ENCODE measurements at regions not wholly inside any gene's neighbourhood (a gene's known extent, or its start where the extent isn't known, plus 50 kb on each side); places are given as distances from the start of the nearest gene placed in this dataset.

DNA sequence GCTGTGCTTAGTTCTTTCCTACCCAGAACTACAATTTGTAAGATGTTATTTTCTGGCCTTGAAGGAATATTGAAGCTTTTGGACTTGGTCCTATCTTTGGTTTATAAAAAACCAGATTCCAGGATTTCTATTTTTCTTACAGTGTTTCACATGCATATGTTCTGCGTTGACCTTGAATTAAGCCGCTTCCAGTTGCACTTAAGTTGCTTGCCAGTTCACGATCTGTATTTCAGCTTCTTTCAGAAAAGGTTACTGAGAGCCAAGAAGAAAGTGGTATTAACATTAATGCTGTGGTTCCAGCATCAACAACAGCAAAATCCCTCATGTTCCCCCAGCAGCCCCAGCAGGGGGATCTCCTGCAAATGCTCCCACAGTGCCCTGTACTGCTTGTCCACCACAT lies 156.4 kb upstream of the ADAMTS16 start:
- no peaks in the 10 kb centered on the region for H3K4me1 ChIP-seq (ENCODE audit: insufficient read depth, low read length)
- H3K9me3 ChIP-seq (ENCODE audit: low read length) = no peaks in the 10 kb centered on the region
- H3K36me3 ChIP-seq (ENCODE audit: insufficient read depth, low read length) = no peaks in the 10 kb centered on the region
- H3K9ac ChIP-seq (ENCODE audit: low read length) = no peak overlapping the region
- no peak overlapping the region for H3K4me3 ChIP-seq (ENCODE audit: low read depth in 1 of 2, low read length in 2 of 2)
- H3K27me3 ChIP-seq (ENCODE audit: control insufficient read depth in 1 of 2, insufficient read depth in 2 of 2, low read length in 2 of 2) = no peaks in the 10 kb centered on the region
- no peak overlapping the region for H3K27ac ChIP-seq (ENCODE audit: low read depth, low read length)

DNA sequence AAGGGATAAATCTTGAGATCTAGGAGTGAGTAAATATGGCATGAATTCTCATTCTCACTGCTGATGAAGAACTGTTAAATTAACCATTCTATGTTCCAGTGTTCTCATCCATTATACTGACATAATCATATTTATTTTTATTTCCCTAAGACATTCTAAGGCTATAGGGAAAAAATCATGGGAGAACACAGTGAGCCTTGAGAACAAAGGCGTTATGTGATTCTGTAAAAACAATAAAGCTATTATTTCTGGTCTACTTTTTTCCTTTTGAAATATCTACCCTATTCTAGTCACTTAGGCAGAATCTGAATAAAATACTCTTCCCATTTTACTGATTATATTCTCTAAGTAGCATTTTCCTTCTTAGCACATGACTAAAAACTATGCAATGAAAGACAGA lies 155.7 kb upstream of the ADAMTS16 start:
- no peaks in the 10 kb centered on the region for H3K4me1 ChIP-seq (ENCODE audit: insufficient read depth, low read length)
- H3K27ac ChIP-seq (ENCODE audit: low read depth, low read length) = no peak overlapping the region
- no peaks in the 10 kb centered on the region for H3K36me3 ChIP-seq (ENCODE audit: insufficient read depth, low read length)
- no peaks in the 10 kb centered on the region for H3K27me3 ChIP-seq (ENCODE audit: control insufficient read depth in 1 of 2, insufficient read depth in 2 of 2, low read length in 2 of 2)
- no peak overlapping the region for H3K4me3 ChIP-seq (ENCODE audit: low read depth in 1 of 2, low read length in 2 of 2)
- no peaks in the 10 kb centered on the region for H3K9me3 ChIP-seq (ENCODE audit: low read length)
- H3K9ac ChIP-seq (ENCODE audit: low read length) = no peak overlapping the region

DNA sequence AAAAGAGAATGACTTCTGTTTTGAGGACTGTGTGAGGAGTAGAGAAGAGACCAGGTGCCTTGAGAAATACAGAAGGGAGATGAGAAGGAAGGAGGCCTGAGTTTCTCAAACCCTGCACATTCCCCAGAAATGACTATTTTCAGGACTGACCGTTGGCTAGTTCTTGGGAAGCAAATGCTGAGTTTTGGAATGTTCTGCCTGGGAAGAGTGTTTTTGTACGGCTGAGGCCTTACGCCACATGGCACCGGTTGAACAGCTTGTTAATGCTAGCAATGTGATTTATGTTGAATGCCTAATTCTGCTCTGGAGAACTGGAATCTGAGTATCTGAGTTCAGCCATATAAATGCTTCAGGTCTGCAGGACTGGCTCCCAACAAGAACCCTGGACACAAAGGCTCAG lies 152.7 kb upstream of the ADAMTS16 start:
- no peaks in the 10 kb centered on the region for H3K36me3 ChIP-seq (ENCODE audit: insufficient read depth, low read length)
- H3K9me3 ChIP-seq (ENCODE audit: low read length) = no peaks in the 10 kb centered on the region
- no peak overlapping the region for H3K4me3 ChIP-seq (ENCODE audit: low read depth in 1 of 2, low read length in 2 of 2)
- no peaks in the 10 kb centered on the region for H3K4me1 ChIP-seq (ENCODE audit: insufficient read depth, low read length)
- no peak overlapping the region for H3K9ac ChIP-seq (ENCODE audit: low read length)
- no peaks in the 10 kb centered on the region for H3K27me3 ChIP-seq (ENCODE audit: control insufficient read depth in 1 of 2, insufficient read depth in 2 of 2, low read length in 2 of 2)
- H3K27ac ChIP-seq (ENCODE audit: low read depth, low read length) = no peak overlapping the region

DNA sequence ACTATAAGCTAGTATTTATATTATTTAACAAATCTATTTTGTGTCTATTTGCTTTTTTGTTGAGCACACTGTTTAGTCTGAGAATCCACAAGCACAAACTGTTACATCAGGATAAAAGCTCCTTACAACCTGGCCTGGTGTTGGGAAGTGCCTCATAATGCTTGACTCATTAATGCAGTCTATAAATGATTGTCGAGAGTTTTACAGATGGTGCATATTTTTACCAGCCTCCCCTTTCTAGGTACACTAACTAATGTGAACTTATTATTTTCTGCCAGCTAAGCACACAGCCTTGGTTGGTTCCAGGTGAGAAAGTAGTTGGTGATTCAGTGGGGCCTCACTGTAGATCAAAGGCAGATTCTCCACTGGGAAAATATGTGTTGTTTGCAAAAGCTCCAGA lies 151.0 kb upstream of the ADAMTS16 start:
- Histone ChIP-seq H3K9ac (ENCODE audit: low read length) (no peak overlapping the region), H3K9me3 (ENCODE audit: low read length) (no peaks in the 10 kb centered on the region), H3K27ac (ENCODE audit: low read depth, low read length) (no peak overlapping the region), H3K27me3 (ENCODE audit: control insufficient read depth in 1 of 2, insufficient read depth in 2 of 2, low read length in 2 of 2) (no peaks in the 10 kb centered on the region), H3K4me1 (ENCODE audit: insufficient read depth, low read length) (no peaks in the 10 kb centered on the region), H3K36me3 (ENCODE audit: insufficient read depth, low read length) (no peaks in the 10 kb centered on the region), H3K4me3 (ENCODE audit: low read depth in 1 of 2, low read length in 2 of 2) (no peak overlapping the region)

DNA sequence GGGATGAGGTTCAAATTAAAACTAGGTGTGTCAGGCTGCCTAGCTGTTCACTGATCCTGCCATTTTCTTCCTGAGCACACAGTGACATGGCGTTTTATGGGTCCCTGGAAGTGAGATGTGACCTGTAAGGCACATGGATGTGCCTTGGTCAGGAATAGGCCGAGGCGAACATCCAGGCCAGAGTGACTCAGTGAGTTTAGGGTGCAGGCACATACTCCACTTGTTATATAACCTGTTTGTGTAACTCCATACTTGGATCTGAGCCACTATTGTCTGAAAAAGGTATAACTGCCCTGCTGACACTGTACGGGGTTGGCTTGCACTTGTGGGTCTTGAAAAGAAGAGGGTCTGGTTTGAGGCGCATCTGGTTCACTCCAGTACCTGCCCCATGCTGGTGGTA lies 150.1 kb upstream of the ADAMTS16 start:
- no peaks in the 10 kb centered on the region for H3K36me3 ChIP-seq (ENCODE audit: insufficient read depth, low read length)
- no peaks in the 10 kb centered on the region for H3K9me3 ChIP-seq (ENCODE audit: low read length)
- H3K4me3 ChIP-seq (ENCODE audit: low read depth in 1 of 2, low read length in 2 of 2) = no peak overlapping the region
- H3K27ac ChIP-seq (ENCODE audit: low read depth, low read length) = no peak overlapping the region
- H3K27me3 ChIP-seq (ENCODE audit: control insufficient read depth in 1 of 2, insufficient read depth in 2 of 2, low read length in 2 of 2) = no peaks in the 10 kb centered on the region
- H3K4me1 ChIP-seq (ENCODE audit: insufficient read depth, low read length) = no peaks in the 10 kb centered on the region
- no peak overlapping the region for H3K9ac ChIP-seq (ENCODE audit: low read length)

DNA sequence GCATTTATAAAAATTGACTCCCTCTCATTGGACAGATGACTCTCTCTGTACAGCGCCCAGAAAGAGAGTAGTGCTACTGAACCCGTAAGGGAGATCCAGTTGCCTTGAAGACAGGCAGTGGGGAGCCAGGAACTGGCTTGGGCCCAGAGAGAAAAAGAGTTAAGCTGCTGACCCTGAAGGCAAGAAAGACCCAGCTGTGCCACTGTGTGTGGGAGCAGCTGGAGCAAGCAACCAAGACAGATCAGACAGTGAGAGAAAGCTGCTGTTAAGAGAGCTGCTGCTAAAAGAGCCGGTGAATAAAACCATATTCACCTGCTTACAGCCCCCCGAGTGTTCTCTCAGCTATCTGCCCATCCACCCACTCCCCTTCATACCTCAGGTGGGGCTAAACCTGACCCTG lies 149.7 kb upstream of the ADAMTS16 start:
- no peaks in the 10 kb centered on the region for H3K4me1 ChIP-seq (ENCODE audit: insufficient read depth, low read length)
- H3K9ac ChIP-seq (ENCODE audit: low read length) = no peak overlapping the region
- no peak overlapping the region for H3K27ac ChIP-seq (ENCODE audit: low read depth, low read length)
- H3K27me3 ChIP-seq (ENCODE audit: control insufficient read depth in 1 of 2, insufficient read depth in 2 of 2, low read length in 2 of 2) = no peaks in the 10 kb centered on the region
- H3K36me3 ChIP-seq (ENCODE audit: insufficient read depth, low read length) = no peaks in the 10 kb centered on the region
- H3K4me3 ChIP-seq (ENCODE audit: low read depth in 1 of 2, low read length in 2 of 2) = no peak overlapping the region
- no peaks in the 10 kb centered on the region for H3K9me3 ChIP-seq (ENCODE audit: low read length)

DNA sequence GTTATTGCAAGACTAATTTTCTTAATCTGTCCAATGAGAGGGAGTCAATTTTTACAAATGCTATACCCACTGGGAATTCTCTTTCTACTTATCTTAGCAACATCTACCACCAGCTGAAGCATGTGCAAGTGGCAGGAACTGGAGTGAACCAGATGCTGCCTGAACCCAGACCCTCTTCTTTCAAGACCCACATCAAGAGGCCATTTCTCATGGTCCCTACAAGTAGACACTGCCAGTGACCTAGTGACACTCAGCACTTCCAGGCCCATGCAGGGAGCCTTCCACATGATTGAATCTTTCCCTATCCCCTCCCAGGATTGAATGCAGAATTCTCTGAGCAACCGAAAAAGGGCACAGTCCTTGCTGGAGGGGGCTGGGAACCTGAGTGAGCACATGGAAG lies 148.2 kb upstream of the ADAMTS16 start:
- Histone ChIP-seq H3K36me3 (ENCODE audit: insufficient read depth, low read length) (no peaks in the 10 kb centered on the region), H3K27me3 (ENCODE audit: control insufficient read depth in 1 of 2, insufficient read depth in 2 of 2, low read length in 2 of 2) (no peaks in the 10 kb centered on the region), H3K9ac (ENCODE audit: low read length) (no peak overlapping the region)

DNA sequence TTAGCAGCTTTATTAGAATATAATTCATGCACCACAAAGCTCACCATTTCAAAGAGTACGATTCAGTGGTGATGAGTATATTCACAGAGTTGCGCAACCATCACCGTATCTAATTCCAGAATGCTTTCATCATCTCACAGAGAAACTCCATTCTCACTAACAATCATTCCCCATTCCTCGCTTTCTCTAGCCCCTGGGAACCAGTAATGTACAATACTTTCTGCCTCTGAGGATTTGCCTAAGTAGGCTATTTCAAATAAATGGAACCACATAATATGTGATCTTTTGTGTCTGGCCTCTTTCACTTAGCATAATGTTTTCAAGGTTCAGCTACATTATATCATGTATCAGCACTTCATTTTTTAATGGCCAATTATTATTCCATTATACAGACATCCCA lies 145.1 kb upstream of the ADAMTS16 start:
- Histone ChIP-seq H3K4me1 (ENCODE audit: insufficient read depth, low read length) (no peaks in the 10 kb centered on the region), H3K27ac (ENCODE audit: low read depth, low read length) (no peak overlapping the region), H3K36me3 (ENCODE audit: insufficient read depth, low read length) (no peaks in the 10 kb centered on the region), H3K4me3 (ENCODE audit: low read depth in 1 of 2, low read length in 2 of 2) (no peak overlapping the region), H3K9ac (ENCODE audit: low read length) (no peak overlapping the region), H3K9me3 (ENCODE audit: low read length) (no peaks in the 10 kb centered on the region), H3K27me3 (ENCODE audit: control insufficient read depth in 1 of 2, insufficient read depth in 2 of 2, low read length in 2 of 2) (no peaks in the 10 kb centered on the region)

More for the DNA sequence above, 148.2 kb upstream of the ADAMTS16 start:
- Histone ChIP-seq H3K27ac (ENCODE audit: low read depth, low read length) (no peak overlapping the region), H3K9me3 (ENCODE audit: low read length) (no peaks in the 10 kb centered on the region), H3K4me3 (ENCODE audit: low read depth in 1 of 2, low read length in 2 of 2) (no peak overlapping the region), H3K4me1 (ENCODE audit: insufficient read depth, low read length) (no peaks in the 10 kb centered on the region)

DNA sequence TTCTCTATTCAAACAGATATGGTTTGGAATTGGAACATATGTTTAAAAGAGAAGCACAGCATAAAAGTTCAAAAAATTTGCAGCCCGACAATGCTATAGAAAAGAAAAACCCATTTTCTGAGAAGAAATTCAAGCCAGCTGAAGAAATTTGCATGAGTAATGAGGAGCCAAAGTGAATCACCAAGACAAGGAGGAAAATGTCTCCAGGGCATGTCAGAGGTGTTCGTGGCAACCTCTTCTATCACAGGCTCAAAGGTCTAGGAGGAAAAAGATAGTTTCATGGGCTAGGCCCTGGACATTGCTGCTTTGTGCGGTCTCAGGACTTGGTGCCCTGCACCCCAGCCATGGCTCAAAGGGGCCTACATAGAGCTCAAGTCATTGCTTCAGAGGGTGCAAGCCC lies 134.8 kb upstream of the ADAMTS16 start:
- Histone ChIP-seq H3K9me3 (ENCODE audit: low read length) (no peaks in the 10 kb centered on the region), H3K36me3 (ENCODE audit: insufficient read depth, low read length) (no peaks in the 10 kb centered on the region), H3K27ac (ENCODE audit: low read depth, low read length) (no peak overlapping the region), H3K9ac (ENCODE audit: low read length) (no peak overlapping the region), H3K27me3 (ENCODE audit: control insufficient read depth in 1 of 2, insufficient read depth in 2 of 2, low read length in 2 of 2) (no peaks in the 10 kb centered on the region), H3K4me3 (ENCODE audit: low read depth in 1 of 2, low read length in 2 of 2) (no peak overlapping the region), H3K4me1 (ENCODE audit: insufficient read depth, low read length) (no peaks in the 10 kb centered on the region)

DNA sequence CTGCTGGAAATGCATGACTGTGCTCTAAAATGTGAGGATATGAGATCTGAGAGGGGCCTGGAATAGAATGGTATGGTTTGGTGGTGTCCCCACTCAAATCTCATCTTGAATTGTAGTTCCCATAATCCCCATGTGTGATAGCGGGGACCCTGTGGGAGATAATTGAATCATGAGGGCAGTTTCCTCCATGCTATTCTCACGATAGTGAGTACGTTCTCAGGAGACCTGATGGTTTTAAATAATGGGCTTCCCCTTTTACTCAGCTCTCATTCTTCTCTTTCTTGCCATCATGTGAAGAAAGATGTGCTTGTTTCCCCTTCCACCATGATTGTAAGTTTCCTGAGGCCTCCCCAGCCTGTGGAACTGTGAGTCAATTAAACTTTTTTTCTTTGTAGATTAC lies 133.6 kb upstream of the ADAMTS16 start:
- H3K27me3 ChIP-seq (ENCODE audit: control insufficient read depth in 1 of 2, insufficient read depth in 2 of 2, low read length in 2 of 2) = no peaks in the 10 kb centered on the region
- H3K9ac ChIP-seq (ENCODE audit: low read length) = no peak overlapping the region
- H3K4me1 ChIP-seq (ENCODE audit: insufficient read depth, low read length) = no peaks in the 10 kb centered on the region
- no peaks in the 10 kb centered on the region for H3K9me3 ChIP-seq (ENCODE audit: low read length)
- no peak overlapping the region for H3K4me3 ChIP-seq (ENCODE audit: low read depth in 1 of 2, low read length in 2 of 2)
- no peak overlapping the region for H3K27ac ChIP-seq (ENCODE audit: low read depth, low read length)
- no peaks in the 10 kb centered on the region for H3K36me3 ChIP-seq (ENCODE audit: insufficient read depth, low read length)

DNA sequence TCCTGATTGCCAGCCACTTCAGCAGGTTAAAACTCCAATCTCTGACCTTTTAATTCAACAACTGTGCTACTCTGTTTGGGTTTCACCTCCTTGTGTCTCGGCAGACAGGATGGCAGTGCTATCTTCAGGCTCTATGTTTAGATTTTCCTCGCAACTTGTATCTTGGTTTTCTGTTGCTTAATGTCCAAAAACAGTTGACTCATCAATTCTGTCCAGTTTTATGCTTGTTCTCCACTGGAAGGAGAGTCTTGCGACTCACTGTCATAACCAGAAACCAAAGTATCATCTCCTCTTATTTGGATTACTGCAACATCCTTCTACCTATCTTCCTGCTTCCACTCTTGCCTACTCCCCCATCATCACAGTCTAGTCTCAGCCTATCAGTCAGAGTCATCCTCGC lies 130.9 kb upstream of the ADAMTS16 start:
- H3K27me3 ChIP-seq (ENCODE audit: control insufficient read depth in 1 of 2, insufficient read depth in 2 of 2, low read length in 2 of 2) = no peaks in the 10 kb centered on the region
- H3K36me3 ChIP-seq (ENCODE audit: insufficient read depth, low read length) = no peaks in the 10 kb centered on the region
- H3K4me3 ChIP-seq (ENCODE audit: low read depth in 1 of 2, low read length in 2 of 2) = no peak overlapping the region
- H3K9me3 ChIP-seq (ENCODE audit: low read length) = no peaks in the 10 kb centered on the region
- no peaks in the 10 kb centered on the region for H3K4me1 ChIP-seq (ENCODE audit: insufficient read depth, low read length)
- H3K27ac ChIP-seq (ENCODE audit: low read depth, low read length) = no peak overlapping the region
- H3K9ac ChIP-seq (ENCODE audit: low read length) = no peak overlapping the region

DNA sequence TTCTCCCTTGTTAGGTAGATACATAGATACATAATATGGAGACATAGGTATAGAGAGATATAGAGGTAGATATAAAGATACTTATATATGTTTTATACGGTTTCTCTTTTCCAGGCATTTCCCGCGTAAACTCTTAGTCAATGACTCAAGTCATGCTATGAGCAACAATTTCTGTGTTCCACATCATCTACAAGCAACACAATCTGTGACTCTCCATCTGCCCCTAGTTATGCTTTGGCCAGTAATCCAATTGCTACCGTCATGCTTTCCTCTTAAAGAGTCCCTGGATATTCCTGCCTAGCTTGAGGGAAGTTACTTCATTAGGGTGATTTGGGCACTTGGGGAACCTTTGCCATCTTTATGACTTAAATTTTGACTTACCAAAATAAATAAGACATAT lies 129.0 kb upstream of the ADAMTS16 start:
- no peaks in the 10 kb centered on the region for H3K27me3 ChIP-seq (ENCODE audit: control insufficient read depth in 1 of 2, insufficient read depth in 2 of 2, low read length in 2 of 2)
- no peak overlapping the region for H3K4me3 ChIP-seq (ENCODE audit: low read depth in 1 of 2, low read length in 2 of 2)
- peaks cover 8% of the 10 kb centered on the region for H3K4me1 ChIP-seq (ENCODE audit: insufficient read depth, low read length)
- H3K9ac ChIP-seq (ENCODE audit: low read length) = no peak overlapping the region
- H3K27ac ChIP-seq (ENCODE audit: low read depth, low read length) = no peak overlapping the region
- no peaks in the 10 kb centered on the region for H3K36me3 ChIP-seq (ENCODE audit: insufficient read depth, low read length)
- H3K9me3 ChIP-seq (ENCODE audit: low read length) = no peaks in the 10 kb centered on the region

Measured in muscle layer of colon (tissue), 2 donors.